ENCODE measurements at regions not wholly inside any gene's neighbourhood (a gene's known extent, or its start where the extent isn't known, plus 50 kb on each side); places are given as distances from the start of the nearest gene placed in this dataset.

DNA sequence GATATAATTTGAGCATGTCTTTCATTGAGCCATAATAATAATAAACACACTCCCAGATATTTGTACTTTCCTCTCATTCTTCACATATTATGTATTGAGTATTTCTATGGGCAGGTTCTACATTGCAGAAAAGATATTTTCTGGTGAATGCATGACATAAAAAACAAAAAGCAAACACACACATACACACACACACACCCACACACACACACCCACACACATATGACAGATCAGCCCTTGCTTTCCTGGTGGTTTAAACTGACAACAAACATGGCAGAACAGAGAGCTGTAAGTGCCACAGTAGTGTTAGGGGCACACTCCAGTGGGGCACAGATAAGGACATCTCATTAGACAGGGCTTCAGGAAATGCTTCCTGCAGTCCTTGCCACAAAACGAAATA is 123.3 kb upstream of the LSM8 start:
- TF ChIP-seq, protein P1, sequence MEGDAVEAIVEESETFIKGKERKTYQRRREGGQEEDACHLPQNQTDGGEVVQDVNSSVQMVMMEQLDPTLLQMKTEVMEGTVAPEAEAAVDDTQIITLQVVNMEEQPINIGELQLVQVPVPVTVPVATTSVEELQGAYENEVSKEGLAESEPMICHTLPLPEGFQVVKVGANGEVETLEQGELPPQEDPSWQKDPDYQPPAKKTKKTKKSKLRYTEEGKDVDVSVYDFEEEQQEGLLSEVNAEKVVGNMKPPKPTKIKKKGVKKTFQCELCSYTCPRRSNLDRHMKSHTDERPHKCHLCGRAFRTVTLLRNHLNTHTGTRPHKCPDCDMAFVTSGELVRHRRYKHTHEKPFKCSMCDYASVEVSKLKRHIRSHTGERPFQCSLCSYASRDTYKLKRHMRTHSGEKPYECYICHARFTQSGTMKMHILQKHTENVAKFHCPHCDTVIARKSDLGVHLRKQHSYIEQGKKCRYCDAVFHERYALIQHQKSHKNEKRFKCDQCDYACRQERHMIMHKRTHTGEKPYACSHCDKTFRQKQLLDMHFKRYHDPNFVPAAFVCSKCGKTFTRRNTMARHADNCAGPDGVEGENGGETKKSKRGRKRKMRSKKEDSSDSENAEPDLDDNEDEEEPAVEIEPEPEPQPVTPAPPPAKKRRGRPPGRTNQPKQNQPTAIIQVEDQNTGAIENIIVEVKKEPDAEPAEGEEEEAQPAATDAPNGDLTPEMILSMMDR (IDR thresholded peaks at IDR 0.05), result no peak
- no peak for TF ChIP-seq POLR2A (IDR thresholded peaks at IDR 0.05)
- no peak for TF ChIP-seq EP300 (IDR thresholded peaks at IDR 0.05)
